HFFc6 (cell line): ENCODE measurements at regions not wholly inside any gene's neighbourhood (a gene's known extent, or its start where the extent isn't known, plus 50 kb on each side); places are given as distances from the start of the nearest gene placed in this dataset.

Source experiments
- DNase-seq: peaks from one replicate; pipeline ENCODE4 v3.0.0-alpha.2; 2018
- H3K27ac Mint-ChIP-seq: 2 replicates; pipeline ENCODE4 v1.8.0; 2020; ENCODE audit warnings: mild to moderate bottlenecking, mixed read lengths
- H3K27me3 Mint-ChIP-seq: 2 replicates; pipeline ENCODE4 v1.8.0; 2021; ENCODE audit warnings: mild to moderate bottlenecking, moderate library complexity, mixed read lengths; ENCODE audit not compliant: insufficient read depth
- H3K36me3 Mint-ChIP-seq: 2 replicates; pipeline ENCODE4 v1.8.0; 2021; ENCODE audit warnings: low read depth, mixed read lengths
- H3K4me1 Mint-ChIP-seq: 2 replicates; pipeline ENCODE4 v1.8.0; 2020; ENCODE audit warnings: low read depth, mixed read lengths
- H3K4me3 Mint-ChIP-seq: 2 replicates; pipeline ENCODE4 v1.8.0; 2020; ENCODE audit warnings: mild to moderate bottlenecking, moderate library complexity, mixed read lengths
- H3K9me3 Mint-ChIP-seq: 2 replicates; pipeline ENCODE4 v1.8.0; 2020; ENCODE audit warnings: mild to moderate bottlenecking, mixed read lengths
- CTCF ChIP-seq: fragments of 200-600 bp; sonication (generic); IDR thresholded peaks from 2 replicates; pipeline ENCODE4 v1.5.0; 2021; ENCODE audit warnings: antibody characterized with exemption, mild to moderate bottlenecking

GRCh38 chr10:64408391-64409183, 887.4 kb downstream of the REEP3 start:
- no peak for TF ChIP-seq CTCF
- 0 out of 2 replicates have a peak, but pooled peaks cover 4% of the 10 kb centered on the region for H3K36me3 Mint-ChIP-seq
- H3K27me3 Mint-ChIP-seq = no peaks in the 10 kb centered on the region
- H3K4me1 Mint-ChIP-seq = no peaks in the 10 kb centered on the region
- H3K9me3 Mint-ChIP-seq = peaks cover 48% of the 10 kb centered on the region
- no peak for DNase-seq
- H3K4me3 Mint-ChIP-seq = no peak overlapping the region
- H3K27ac Mint-ChIP-seq = no peak overlapping the region

DNA sequence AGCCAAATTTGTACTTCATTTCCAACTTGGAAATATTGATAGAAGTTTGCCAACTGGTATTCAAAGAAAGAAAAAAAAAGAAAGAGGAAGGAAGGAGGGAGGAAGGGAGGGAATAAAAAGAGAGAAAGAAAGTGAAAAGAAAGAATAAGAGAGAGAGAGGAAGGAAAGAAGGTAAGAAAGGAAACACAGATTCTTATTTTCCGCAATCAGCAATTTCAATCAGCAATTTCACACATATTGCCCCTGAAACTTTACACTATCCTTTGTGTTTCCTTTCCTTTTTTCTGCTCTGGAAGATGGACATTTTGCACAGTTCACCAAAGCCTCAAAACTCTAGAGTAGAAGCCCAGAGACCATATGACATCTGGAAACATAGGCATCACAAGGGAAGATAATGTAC, 888.1 kb downstream of the REEP3 start:
- Mint-ChIP-seq H3K4me1 (no peaks in the 10 kb centered on the region), H3K27ac (no peak overlapping the region), H3K27me3 (no peaks in the 10 kb centered on the region), H3K36me3 (0 out of 2 replicates have a peak, but pooled peaks cover 4% of the 10 kb centered on the region), H3K4me3 (no peak overlapping the region), H3K9me3 (peaks cover 47% of the 10 kb centered on the region)
- TF ChIP-seq CTCF = no peak
- DNase-seq = no peak

DNA sequence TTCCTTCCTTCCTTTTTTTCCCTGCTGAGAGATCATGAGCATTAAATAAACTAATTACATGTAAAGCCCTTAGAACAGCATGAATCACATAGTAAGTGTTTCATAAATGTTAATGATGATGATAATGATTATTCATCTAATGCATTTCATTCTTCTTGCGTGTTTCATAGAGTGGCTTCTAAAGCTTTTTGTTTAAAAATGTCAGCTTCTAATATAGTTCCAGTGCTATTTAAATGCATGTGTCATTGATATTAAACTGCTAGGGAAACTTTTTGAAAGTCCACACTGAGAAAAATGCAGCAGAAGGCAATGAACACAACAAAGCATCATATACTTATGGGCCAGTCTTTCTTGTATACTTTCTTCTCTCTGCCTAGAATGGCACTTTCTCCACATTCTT, 894.8 kb downstream of the REEP3 start:
- Mint-ChIP-seq H3K4me1 (no peaks in the 10 kb centered on the region), H3K36me3 (0 out of 2 replicates have a peak, but pooled peaks cover 4% of the 10 kb centered on the region), H3K9me3 (peaks cover 20% of the 10 kb centered on the region), H3K27me3 (no peaks in the 10 kb centered on the region), H3K27ac (no peak overlapping the region), H3K4me3 (no peak overlapping the region)
- DNase-seq = no peak
- TF ChIP-seq CTCF = no peak

GRCh38 chr10:64419461-64419860, 898.3 kb downstream of the REEP3 start:
- Mint-ChIP-seq H3K4me1 (no peaks in the 10 kb centered on the region), H3K27ac (no peak overlapping the region), H3K4me3 (no peak overlapping the region), H3K27me3 (no peaks in the 10 kb centered on the region), H3K36me3 (no peaks in the 10 kb centered on the region), H3K9me3 (peaks cover 13% of the 10 kb centered on the region)
- DNase-seq = no peak
- no peak for TF ChIP-seq CTCF

DNA sequence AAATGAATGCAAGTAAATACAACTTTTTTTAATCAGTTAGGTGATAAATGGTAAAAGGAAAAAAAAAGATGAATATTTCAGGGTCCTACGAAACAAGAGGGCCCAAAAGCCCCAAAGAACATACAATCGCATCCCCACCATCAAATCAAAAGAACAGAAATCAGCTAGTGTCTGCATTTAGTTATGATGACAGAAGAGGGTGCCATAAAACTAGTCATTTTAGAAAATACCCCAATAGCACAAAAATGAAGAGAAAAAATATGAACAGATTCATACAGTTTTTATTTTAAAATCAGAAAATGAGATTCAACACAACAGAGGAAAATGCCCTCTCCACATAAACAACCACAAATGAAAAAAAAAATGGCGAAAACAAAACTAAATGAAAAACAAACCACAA, 905.5 kb downstream of the REEP3 start:
- TF ChIP-seq CTCF = no peak
- Mint-ChIP-seq H3K4me3 (no peak overlapping the region), H3K27me3 (no peaks in the 10 kb centered on the region; the same call in 1 of the 2 replicates), H3K27ac (no peak overlapping the region), H3K4me1 (no peaks in the 10 kb centered on the region), H3K9me3 (peaks cover 25% of the 10 kb centered on the region), H3K36me3 (no peaks in the 10 kb centered on the region)
- DNase-seq = no peak
